Left cardiac atrium (tissue), 4 donors: ENCODE measurements at regions not wholly inside any gene's neighbourhood (a gene's known extent, or its start where the extent isn't known, plus 50 kb on each side); places are given as distances from the start of the nearest gene placed in this dataset.
A peak's percentile ranks its signal among the peaks of the same experiment; 100 is the strongest.

Experiments
- ATAC-seq, 2 donors: fragments of 200-7000 bp; cut with Tn5 transposase; one replicate each; pipeline ENCODE4 v1.9.1; 2020; ENCODE audit warnings: mild to moderate bottlenecking in 2 of 2, moderate library complexity in 2 of 2
- DNase-seq: peaks from one replicate; pipeline ENCODE4 v3.0.0-alpha.2; 2020
- intact Hi-C, 2 donors: fragments of 100-400 bp; cut with DNase I; formaldehyde crosslinking; loops; one replicate each; pipeline versions ENCODE4 v1.14.1 to v1.15.1; 2022 to 2023
- donor health status: DM: no; HTN: yes; CAD: no.
- donor health status: DM: no; HTN: yes; CAD: no; lungs with severe emphysema.
- donor health status: DM: yes; HTN: yes; CAD: no.
- donor health status: Dilated cardiomyopathy.

- no peak for ATAC-seq
- no peak for DNase-seq
- intact Hi-C loops = no loop called here
Observed at GRCh38 chr2:226223704-226224103, 575.9 kb downstream of the IRS1 start.

GRCh38 chr2:226220511-226220910 is 579.1 kb downstream of the IRS1 start:
- ATAC-seq (no peak), DNase-seq (no peak)
- intact Hi-C loops = no loop called here

- ATAC-seq (peak in 1 of 2 donors; percentile 53), DNase-seq (no peak)
- intact Hi-C loops = loop anchor here (2.0 to 5.0 kb wide), 2 partner anchors 580 kb away; partner anchors contain the start of gene IRS1 (in 1 of the 2)
Observed at GRCh38 chr2:226217191-226217590, 582.4 kb downstream of the IRS1 start.

GRCh38 chr2:226216575-226216974 is 583.0 kb downstream of the IRS1 start:
- DNase-seq = no peak
- intact Hi-C loops = loop anchor here (2.0 to 5.0 kb wide), 2 partner anchors 580 to 581 kb away; partner anchors contain the start of gene IRS1 (in 1 of the 2)
- peak; percentile 23 to 43 for ATAC-seq

- peak; percentile 74 to 78 for ATAC-seq
- intact Hi-C loops = loop anchor here (2.0 to 5.0 kb wide), 2 partner anchors 581 kb away; partner anchors contain the start of gene IRS1 (in 1 of the 2)
- peak; percentile 55 for DNase-seq
Observed at GRCh38 chr2:226215902-226216503, 583.6 kb downstream of the IRS1 start.

- ATAC-seq = no peak
- no peak for DNase-seq
- intact Hi-C loops = no loop called here
Observed at GRCh38 chr2:226213717-226214116, 585.9 kb downstream of the IRS1 start.

- intact Hi-C loops = no loop called here
- no peak for ATAC-seq
- no peak for DNase-seq
Observed at GRCh38 chr2:226211439-226211838, 588.2 kb downstream of the IRS1 start.

- DNase-seq (no peak), ATAC-seq (no peak)
- intact Hi-C loops = no loop called here
Observed at GRCh38 chr2:226208726-226209125, 590.9 kb downstream of the IRS1 start.

- no peak for DNase-seq
- peak in 1 of 2 donors; percentile 83 for ATAC-seq
- intact Hi-C loops = no loop called here
Observed at GRCh38 chr2:226207671-226208070, 591.9 kb downstream of the IRS1 start.

GRCh38 chr2:226199555-226199954 is 600.1 kb downstream of the IRS1 start:
- ATAC-seq (no peak), DNase-seq (no peak)
- intact Hi-C loops = no loop called here

GRCh38 chr2:226198956-226199355 is 600.7 kb downstream of the IRS1 start:
- no peak for ATAC-seq
- intact Hi-C loops = no loop called here

GRCh38 chr2:226190479-226191252 is 609.0 kb downstream of the IRS1 start:
- intact Hi-C loops = no loop called here
- no peak for ATAC-seq
- no peak for DNase-seq

More at GRCh38 chr2:226198956-226199355, 600.7 kb downstream of the IRS1 start:
- no peak for DNase-seq

- intact Hi-C loops = no loop called here
- ATAC-seq (no peak), DNase-seq (no peak)
Observed at GRCh38 chr2:226189061-226189460, 610.6 kb downstream of the IRS1 start.

GRCh38 chr2:226187616-226188015 is 612.0 kb downstream of the IRS1 start:
- no peak for ATAC-seq
- DNase-seq = no peak
- intact Hi-C loops = no loop called here

GRCh38 chr2:226187156-226187555 is 612.5 kb downstream of the IRS1 start:
- DNase-seq = no peak
- intact Hi-C loops = no loop called here
- no peak for ATAC-seq

GRCh38 chr2:226185616-226186211 is 613.9 kb downstream of the IRS1 start:
- intact Hi-C loops = no loop called here
- DNase-seq (no peak), ATAC-seq (peak in 1 of 2 donors; percentile 74)

GRCh38 chr2:226184940-226185615 is 614.5 kb downstream of the IRS1 start:
- DNase-seq (no peak), ATAC-seq (peak in 1 of 2 donors; percentile 80)
- intact Hi-C loops = no loop called here

GRCh38 chr2:226184540-226184939 is 615.1 kb downstream of the IRS1 start:
- DNase-seq (no peak), ATAC-seq (no peak)
- intact Hi-C loops = no loop called here

- DNase-seq (no peak), ATAC-seq (no peak)
- intact Hi-C loops = no loop called here
Observed at GRCh38 chr2:226183550-226183949, 616.1 kb downstream of the IRS1 start.

- DNase-seq = no peak
- intact Hi-C loops = no loop called here
- ATAC-seq = no peak
Observed at GRCh38 chr2:226183033-226183432, 616.6 kb downstream of the IRS1 start.
